ENCODE measurements at regions not wholly inside any gene's neighbourhood (a gene's known extent, or its start where the extent isn't known, plus 50 kb on each side); places are given as distances from the start of the nearest gene placed in this dataset.

DNA sequence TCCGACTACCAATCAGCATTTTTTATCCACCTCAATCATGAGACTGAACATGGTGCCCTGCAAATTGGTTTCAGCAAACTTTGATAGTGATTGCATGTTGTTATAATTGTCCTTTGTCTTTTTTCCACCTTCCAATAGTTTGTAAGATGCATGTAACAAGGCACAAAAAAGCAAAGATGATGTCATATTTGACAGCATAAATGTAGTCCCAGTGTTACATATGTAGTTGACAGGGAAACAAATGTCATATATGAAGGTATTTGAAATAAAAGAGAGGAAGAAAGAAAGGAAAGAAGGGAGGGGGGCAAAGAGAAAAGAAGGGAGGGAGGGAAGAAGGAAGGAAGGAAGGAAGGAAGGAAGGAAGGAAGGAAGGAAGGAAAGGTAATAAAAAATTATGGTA, 441.7 kb upstream of the CPEB2 start:
- H3K27me3 ChIP-seq (ENCODE audit: control insufficient read depth, extremely low read depth, insufficient read depth, low read length): no peaks in the 10 kb centered on the region
- TF ChIP-seq CTCF (optimal IDR thresholded peaks at IDR 0.05 in 1 of 3, IDR thresholded peaks at IDR 0.05 in 1 of 3, conservative IDR thresholded peaks at IDR 0.05 in 1 of 3; ENCODE audit: extremely low read depth in 1 of 3, insufficient read depth in 2 of 3, low read length in 3 of 3): no peak
- TF ChIP-seq EZH2 (IDR thresholded peaks at IDR 0.05; ENCODE audit: low read length): no peak
- no peak overlapping the region for H2AFZ ChIP-seq (ENCODE audit: control insufficient read depth, low read length)
- H3K4me1 ChIP-seq (ENCODE audit: control insufficient read depth, extremely low read depth, insufficient read depth, low read length): no peaks in the 10 kb centered on the region
- H3K9me1 ChIP-seq (ENCODE audit: control insufficient read depth, extremely low read depth, insufficient read depth, low read length): no peaks in the 10 kb centered on the region
- H4K20me1 ChIP-seq (ENCODE audit: control insufficient read depth, extremely low read depth, insufficient read depth, low read length): no peaks in the 10 kb centered on the region
- no peak for DNase-seq (ENCODE audit: low read depth, low spot score)
- no peaks in the 10 kb centered on the region for H3K79me2 ChIP-seq (ENCODE audit: control insufficient read depth, insufficient read depth, low read length)
- dilution Hi-C loops (cut with MboI; ENCODE audit: extremely low pct_ligation_motif_present, low sequenced_read_pairs): no loop called here
- H3K9ac ChIP-seq (ENCODE audit: control insufficient read depth, extremely low read depth, insufficient read depth, low read length): no peak overlapping the region
- H3K36me3 ChIP-seq (ENCODE audit: control insufficient read depth in 2 of 2, extremely low read depth in 1 of 2, insufficient read depth in 2 of 2, low read length in 2 of 2): no peaks in the 10 kb centered on the region
- no peak overlapping the region for H3K4me2 ChIP-seq (ENCODE audit: control insufficient read depth, extremely low read depth, insufficient read depth, low read depth, low read length)
- FAIRE-seq: no peak
- no peaks in the 10 kb centered on the region for H3K9me3 ChIP-seq (ENCODE audit: control insufficient read depth, low read depth, low read length)
- no peak overlapping the region for H3K4me3 ChIP-seq (ENCODE audit: control insufficient read depth in 2 of 3, extremely low read depth in 1 of 3, insufficient read depth in 2 of 3, low read depth in 1 of 3, low read length in 3 of 3)
- no peak overlapping the region for H3K27ac ChIP-seq (ENCODE audit: control insufficient read depth, insufficient read depth, low read length)

DNA sequence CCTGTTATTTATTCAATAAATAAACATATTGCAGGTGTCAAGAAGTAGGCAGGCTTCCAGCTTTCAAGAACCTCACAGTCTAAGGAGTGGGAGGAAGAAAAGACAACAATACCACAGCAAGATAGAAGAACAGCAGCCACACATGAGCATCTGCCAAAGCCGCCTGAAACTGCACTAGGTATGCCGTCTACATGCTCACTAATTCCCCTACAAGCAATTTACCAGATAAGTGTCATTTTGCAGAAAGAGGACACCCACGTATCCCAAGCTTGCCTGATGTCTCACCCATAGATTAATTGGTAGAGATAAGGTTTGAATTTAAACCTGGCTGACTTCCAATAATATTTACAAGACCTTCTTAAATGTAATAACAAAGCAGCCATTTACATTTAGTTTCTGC, 439.4 kb upstream of the CPEB2 start:
- Histone ChIP-seq H3K79me2 (ENCODE audit: control insufficient read depth, insufficient read depth, low read length) (no peaks in the 10 kb centered on the region), H3K4me3 (ENCODE audit: control insufficient read depth in 2 of 3, extremely low read depth in 1 of 3, insufficient read depth in 2 of 3, low read depth in 1 of 3, low read length in 3 of 3) (no peak overlapping the region), H3K36me3 (ENCODE audit: control insufficient read depth in 2 of 2, extremely low read depth in 1 of 2, insufficient read depth in 2 of 2, low read length in 2 of 2) (no peaks in the 10 kb centered on the region), H3K9ac (ENCODE audit: control insufficient read depth, extremely low read depth, insufficient read depth, low read length) (no peak overlapping the region), H3K4me2 (ENCODE audit: control insufficient read depth, extremely low read depth, insufficient read depth, low read depth, low read length) (no peak overlapping the region), H3K9me3 (ENCODE audit: control insufficient read depth, low read depth, low read length) (no peaks in the 10 kb centered on the region), H3K4me1 (ENCODE audit: control insufficient read depth, extremely low read depth, insufficient read depth, low read length) (no peaks in the 10 kb centered on the region), H4K20me1 (ENCODE audit: control insufficient read depth, extremely low read depth, insufficient read depth, low read length) (no peaks in the 10 kb centered on the region), H3K27me3 (ENCODE audit: control insufficient read depth, extremely low read depth, insufficient read depth, low read length) (no peaks in the 10 kb centered on the region), H3K27ac (ENCODE audit: control insufficient read depth, insufficient read depth, low read length) (no peak overlapping the region), H3K9me1 (ENCODE audit: control insufficient read depth, extremely low read depth, insufficient read depth, low read length) (no peaks in the 10 kb centered on the region), H2AFZ (ENCODE audit: control insufficient read depth, low read length) (no peak overlapping the region)
- FAIRE-seq (no peak), DNase-seq (ENCODE audit: low read depth, low spot score) (no peak)
- TF ChIP-seq EZH2 (IDR thresholded peaks at IDR 0.05; ENCODE audit: low read length) (no peak), CTCF (optimal IDR thresholded peaks at IDR 0.05 in 1 of 3, IDR thresholded peaks at IDR 0.05 in 1 of 3, conservative IDR thresholded peaks at IDR 0.05 in 1 of 3; ENCODE audit: extremely low read depth in 1 of 3, insufficient read depth in 2 of 3, low read length in 3 of 3) (no peak)
- dilution Hi-C loops (cut with MboI; ENCODE audit: extremely low pct_ligation_motif_present, low sequenced_read_pairs): no loop called here
